Panc1 (cell line): ENCODE measurements at regions not wholly inside any gene's neighbourhood (a gene's known extent, or its start where the extent isn't known, plus 50 kb on each side); places are given as distances from the start of the nearest gene placed in this dataset.

Experiments used
- ATAC-seq: fragments of 200-7000 bp; cut with Tn5 transposase; 2 replicates; pipeline ENCODE4 v1.9.1; 2020; ENCODE audit warnings: mild to moderate bottlenecking, moderate library complexity
- BruUV-seq: library from RNA; stranded (reverse); fragments of 400-500 nt; replicated peaks from 2 replicates; lab custom pipeline; 2021; lab: Mats Ljungman, UMichigan
- CTCF ChIA-PET: fragments of 300-600 bp; sonication (Branson Sonifier 250); formaldehyde crosslinking; loops from one replicate; lab custom pipeline; 2022; ENCODE audit warnings: antibody characterized with exemption; lab: Charles Lee
- POLR2A ChIA-PET: fragments of 300-600 bp; sonication (Branson Sonifier 250); formaldehyde crosslinking; loops from one replicate; lab custom pipeline; 2022; ENCODE audit warnings: antibody characterized with exemption; lab: Charles Lee
- DNase-seq: peaks from one replicate; pipeline ENCODE4 v3.0.0-alpha.2; 2010; ENCODE audit warnings: low read depth, low spot score
- H3K27ac ChIP-seq: 2 replicates; pipeline ENCODE4 v1.5.1; 2011; ENCODE audit warnings: mild to moderate bottlenecking, low read length, inconsistent platforms
- H3K27me3 ChIP-seq: fragments of 200-500 bp; sonication (Bioruptor generic); 2 replicates; pipeline ENCODE4 v1.6.0; 2014; ENCODE audit warnings: low read length, inconsistent platforms; ENCODE audit not compliant: control insufficient read depth, insufficient read depth
- H3K36me3 ChIP-seq: fragments of 200-500 bp; sonication (Bioruptor generic); 2 replicates; pipeline ENCODE4 v1.5.1; 2014; ENCODE audit warnings: inconsistent platforms, mild to moderate bottlenecking, low read length, moderate library complexity; ENCODE audit not compliant: control insufficient read depth, insufficient read depth
- H3K4me1 ChIP-seq: 2 replicates; pipeline ENCODE4 v1.5.1; 2011; ENCODE audit warnings: inconsistent platforms, mild to moderate bottlenecking, low read length, moderate library complexity; ENCODE audit not compliant: control insufficient read depth, insufficient read depth
- H3K4me3 ChIP-seq, 2 experiments: 2 replicates each; pipeline ENCODE4 v1.5.1; 2011 to 2012; ENCODE audit warnings: low read depth in 2 of 2, low read length in 2 of 2, mild to moderate bottlenecking in 2 of 2, inconsistent platforms in 1 of 2, moderate library complexity in 1 of 2
- H3K9me3 ChIP-seq: fragments of 200-500 bp; sonication (Bioruptor generic); 2 replicates; pipeline ENCODE4 v1.5.1; 2014; ENCODE audit warnings: low read depth, mild to moderate bottlenecking, inconsistent platforms, low read length, moderate library complexity; ENCODE audit not compliant: control insufficient read depth, insufficient read depth
- CTCF ChIP-seq: fragments of 450-650 bp; IDR thresholded peaks from 2 replicates; pipeline ENCODE4 v1.5.1; 2017; ENCODE audit warnings: mild to moderate bottlenecking
- POLR2AphosphoS5 ChIP-seq: IDR thresholded peaks from 2 replicates; pipeline ENCODE4 v1.6.1; 2012; ENCODE audit warnings: mild to moderate bottlenecking, low read depth, low read length, moderate library complexity
- SIN3A ChIP-seq: IDR thresholded peaks from 2 replicates; pipeline ENCODE4 v1.6.1; 2012; ENCODE audit warnings: low read depth, mild to moderate bottlenecking, low read length, moderate library complexity, borderline replicate concordance; ENCODE audit not compliant: insufficient read depth
- TCF7L2 ChIP-seq: IDR thresholded peaks from 2 replicates; pipeline ENCODE4 v1.6.1; 2011; ENCODE audit warnings: mild to moderate bottlenecking, low read depth, low read length, inconsistent platforms
- in situ Hi-C: cut with HindIII; loops from 2 replicates; pipeline ENCODE4 v1.10.0; 2016; ENCODE audit warnings: low sequenced_read_pairs, low pct_unique_long_range_greater_than_20kb
- intact Hi-C: fragments of 100-400 bp; cut with micrococcal nuclease; formaldehyde crosslinking; loops from one replicate; pipeline ENCODE4 v1.10.0; 2022; ENCODE audit not compliant: unreplicated experiment
- TF ChIP-seq, protein P1 (sequence below), 2 experiments: IDR thresholded peaks; 2 replicates each; pipeline ENCODE4 v1.6.1; 2011 to 2012; ENCODE audit warnings: low read depth in 2 of 2, control low read depth in 1 of 2, low read length in 1 of 2, mild to moderate bottlenecking in 1 of 2, moderate library complexity in 1 of 2; ENCODE audit not compliant: insufficient read depth in 1 of 2

DNA sequence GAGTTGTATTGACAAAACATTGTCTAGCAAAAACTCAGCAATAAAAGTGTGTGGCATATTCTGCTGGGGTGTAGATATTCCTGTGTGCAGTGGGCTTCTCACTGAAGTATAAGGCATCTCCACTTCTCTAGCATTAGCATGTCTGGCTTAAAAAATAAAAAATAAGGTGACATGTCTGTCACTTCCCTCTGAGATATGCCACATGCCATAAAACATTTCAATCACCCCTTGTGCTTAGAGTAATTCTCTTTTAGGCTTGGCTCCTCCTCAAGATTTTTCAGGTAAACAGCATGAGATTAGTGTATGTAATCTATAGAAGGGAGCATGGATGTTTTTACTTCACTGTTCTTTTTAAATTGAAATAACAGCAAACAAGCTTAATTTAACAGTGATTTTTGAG lies 194.4 kb upstream of the SNX7 start:
- BruUV-seq = no TSS peak
- TF ChIP-seq POLR2AphosphoS5 (no peak), SIN3A (no peak), TCF7L2 (no peak), CTCF (no peak)
- TF ChIP-seq, protein P1, sequence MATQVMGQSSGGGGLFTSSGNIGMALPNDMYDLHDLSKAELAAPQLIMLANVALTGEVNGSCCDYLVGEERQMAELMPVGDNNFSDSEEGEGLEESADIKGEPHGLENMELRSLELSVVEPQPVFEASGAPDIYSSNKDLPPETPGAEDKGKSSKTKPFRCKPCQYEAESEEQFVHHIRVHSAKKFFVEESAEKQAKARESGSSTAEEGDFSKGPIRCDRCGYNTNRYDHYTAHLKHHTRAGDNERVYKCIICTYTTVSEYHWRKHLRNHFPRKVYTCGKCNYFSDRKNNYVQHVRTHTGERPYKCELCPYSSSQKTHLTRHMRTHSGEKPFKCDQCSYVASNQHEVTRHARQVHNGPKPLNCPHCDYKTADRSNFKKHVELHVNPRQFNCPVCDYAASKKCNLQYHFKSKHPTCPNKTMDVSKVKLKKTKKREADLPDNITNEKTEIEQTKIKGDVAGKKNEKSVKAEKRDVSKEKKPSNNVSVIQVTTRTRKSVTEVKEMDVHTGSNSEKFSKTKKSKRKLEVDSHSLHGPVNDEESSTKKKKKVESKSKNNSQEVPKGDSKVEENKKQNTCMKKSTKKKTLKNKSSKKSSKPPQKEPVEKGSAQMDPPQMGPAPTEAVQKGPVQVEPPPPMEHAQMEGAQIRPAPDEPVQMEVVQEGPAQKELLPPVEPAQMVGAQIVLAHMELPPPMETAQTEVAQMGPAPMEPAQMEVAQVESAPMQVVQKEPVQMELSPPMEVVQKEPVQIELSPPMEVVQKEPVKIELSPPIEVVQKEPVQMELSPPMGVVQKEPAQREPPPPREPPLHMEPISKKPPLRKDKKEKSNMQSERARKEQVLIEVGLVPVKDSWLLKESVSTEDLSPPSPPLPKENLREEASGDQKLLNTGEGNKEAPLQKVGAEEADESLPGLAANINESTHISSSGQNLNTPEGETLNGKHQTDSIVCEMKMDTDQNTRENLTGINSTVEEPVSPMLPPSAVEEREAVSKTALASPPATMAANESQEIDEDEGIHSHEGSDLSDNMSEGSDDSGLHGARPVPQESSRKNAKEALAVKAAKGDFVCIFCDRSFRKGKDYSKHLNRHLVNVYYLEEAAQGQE (IDR thresholded peaks at IDR 0.05; ENCODE audit: insufficient read depth in 1 of 2, low read depth in 2 of 2, low read length in 1 of 2) = no peak
- ATAC-seq = no peak
- in situ Hi-C loops = no loop called here
- ChIA-PET POLR2A (no interaction called here), CTCF (no interaction called here)
- no peaks in the 10 kb centered on the region for H3K36me3 ChIP-seq
- intact Hi-C loops = no loop called here
- DNase-seq = no peak
- no peaks in the 10 kb centered on the region for H3K27me3 ChIP-seq
- H3K4me1 ChIP-seq = no peaks in the 10 kb centered on the region
- peak overlapping the region; percentile 39; the same call in 1 of the 2 replicates for H3K27ac ChIP-seq
- no peaks in the 10 kb centered on the region for H3K9me3 ChIP-seq
- H3K4me3 ChIP-seq = no peak overlapping the region

- ChIA-PET CTCF (no interaction called here), POLR2A (no interaction called here)
- Histone ChIP-seq H3K27ac (peak overlapping the region; percentile 23; the same call in 1 of the 2 replicates), H3K27me3 (no peaks in the 10 kb centered on the region), H3K36me3 (no peaks in the 10 kb centered on the region), H3K4me1 (no peaks in the 10 kb centered on the region), H3K4me3 (no peak overlapping the region), H3K9me3 (no peaks in the 10 kb centered on the region)
- TF ChIP-seq TCF7L2 (no peak), SIN3A (no peak), CTCF (no peak), POLR2AphosphoS5 (no peak)
- in situ Hi-C loops (no loop called here), intact Hi-C loops (no loop called here)
- no TSS peak for BruUV-seq
- ATAC-seq (no peak), DNase-seq (no peak)
These were observed 199.6 kb upstream of the SNX7 start for GRCh38 chr1:98461873-98462385.
